ENCODE measurements at regions not wholly inside any gene's neighbourhood (a gene's known extent, or its start where the extent isn't known, plus 50 kb on each side); places are given as distances from the start of the nearest gene placed in this dataset.

DNA sequence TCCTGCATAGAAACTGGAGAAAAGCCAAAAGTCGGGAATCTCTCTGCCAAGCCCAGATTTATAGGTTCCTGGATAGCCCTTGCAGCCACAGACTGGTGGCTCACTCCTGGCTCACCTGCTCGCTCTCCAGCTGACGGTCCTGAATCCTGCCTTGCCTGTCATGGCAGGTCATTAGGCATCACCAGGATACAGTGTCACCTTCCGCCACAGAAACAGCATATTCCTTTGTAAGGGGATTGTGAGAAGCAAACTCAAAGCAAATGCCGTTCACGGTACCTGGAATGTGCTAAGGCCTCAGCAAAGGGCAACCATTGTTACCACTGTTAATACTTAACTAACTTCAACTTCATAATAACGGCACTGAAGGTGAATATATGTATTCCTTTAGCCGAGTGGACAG is 57.1 kb upstream of the GPR45 start:
- TF ChIP-seq, protein P1, sequence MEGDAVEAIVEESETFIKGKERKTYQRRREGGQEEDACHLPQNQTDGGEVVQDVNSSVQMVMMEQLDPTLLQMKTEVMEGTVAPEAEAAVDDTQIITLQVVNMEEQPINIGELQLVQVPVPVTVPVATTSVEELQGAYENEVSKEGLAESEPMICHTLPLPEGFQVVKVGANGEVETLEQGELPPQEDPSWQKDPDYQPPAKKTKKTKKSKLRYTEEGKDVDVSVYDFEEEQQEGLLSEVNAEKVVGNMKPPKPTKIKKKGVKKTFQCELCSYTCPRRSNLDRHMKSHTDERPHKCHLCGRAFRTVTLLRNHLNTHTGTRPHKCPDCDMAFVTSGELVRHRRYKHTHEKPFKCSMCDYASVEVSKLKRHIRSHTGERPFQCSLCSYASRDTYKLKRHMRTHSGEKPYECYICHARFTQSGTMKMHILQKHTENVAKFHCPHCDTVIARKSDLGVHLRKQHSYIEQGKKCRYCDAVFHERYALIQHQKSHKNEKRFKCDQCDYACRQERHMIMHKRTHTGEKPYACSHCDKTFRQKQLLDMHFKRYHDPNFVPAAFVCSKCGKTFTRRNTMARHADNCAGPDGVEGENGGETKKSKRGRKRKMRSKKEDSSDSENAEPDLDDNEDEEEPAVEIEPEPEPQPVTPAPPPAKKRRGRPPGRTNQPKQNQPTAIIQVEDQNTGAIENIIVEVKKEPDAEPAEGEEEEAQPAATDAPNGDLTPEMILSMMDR (IDR thresholded peaks at IDR 0.05), result no peak
- TF ChIP-seq POLR2A (IDR thresholded peaks at IDR 0.05) (no peak), POLR2AphosphoS5 (IDR thresholded peaks at IDR 0.05; ENCODE audit: insufficient read depth in 1 of 2, low read depth in 1 of 2) (no peak)

Data from vagina (tissue), 2 donors.